HEK293T (cell line): ENCODE measurements at regions not wholly inside any gene's neighbourhood (a gene's known extent, or its start where the extent isn't known, plus 50 kb on each side); places are given as distances from the start of the nearest gene placed in this dataset.

Experiments
- ARNT ChIP-seq: fragments of 450-650 bp; IDR thresholded peaks from 2 replicates; pipeline ENCODE4 v1.6.1; 2017; ENCODE audit warnings: mild to moderate bottlenecking
- BHLHE40 ChIP-seq: fragments of 450-650 bp; IDR thresholded peaks from 2 replicates; pipeline ENCODE4 v1.6.1; 2016; ENCODE audit warnings: mild to moderate bottlenecking, moderate library complexity, borderline replicate concordance
- ELF4 ChIP-seq: fragments of 450-650 bp; IDR thresholded peaks from 2 replicates; pipeline ENCODE4 v1.6.1; 2017; ENCODE audit warnings: antibody characterized with exemption
- FOXA1 ChIP-seq: fragments of 450-650 bp; IDR thresholded peaks from 2 replicates; pipeline ENCODE4 v1.6.1; 2016; ENCODE audit warnings: mild to moderate bottlenecking
- FOXK2 ChIP-seq: fragments of 450-650 bp; IDR thresholded peaks from 2 replicates; pipeline ENCODE4 v1.6.1; 2016; ENCODE audit warnings: mild to moderate bottlenecking
- FOXM1 ChIP-seq: fragments of 450-650 bp; IDR thresholded peaks from 2 replicates; pipeline ENCODE4 v1.6.1; 2017; ENCODE audit warnings: mild to moderate bottlenecking, borderline replicate concordance
- HDGF ChIP-seq: fragments of 450-650 bp; IDR thresholded peaks from 2 replicates; pipeline ENCODE4 v1.6.1; 2017; ENCODE audit warnings: antibody characterized with exemption, borderline replicate concordance
- L3MBTL2 ChIP-seq: fragments of 450-650 bp; conservative IDR thresholded peaks from 2 replicates; pipeline ENCODE4 v1.6.1; 2016; ENCODE audit warnings: mild to moderate bottlenecking
- LEF1 ChIP-seq: fragments of 450-650 bp; IDR thresholded peaks from 2 replicates; pipeline ENCODE4 v1.6.1; 2017; ENCODE audit warnings: mild to moderate bottlenecking, borderline replicate concordance
- NFRKB ChIP-seq: fragments of 450-650 bp; IDR thresholded peaks from 2 replicates; pipeline ENCODE4 v1.6.1; 2016; ENCODE audit warnings: mild to moderate bottlenecking, moderate library complexity
- SP1 ChIP-seq: fragments of 450-650 bp; IDR thresholded peaks from 2 replicates; pipeline ENCODE4 v1.6.1; 2017
- SUZ12 ChIP-seq: fragments of 450-650 bp; IDR thresholded peaks from 2 replicates; pipeline ENCODE4 v1.6.1; 2016; ENCODE audit warnings: mild to moderate bottlenecking
- TF ChIP-seq, protein P1 (sequence below): fragments of 450-650 bp; IDR thresholded peaks from 2 replicates; pipeline ENCODE4 v1.6.1; 2016

DNA sequence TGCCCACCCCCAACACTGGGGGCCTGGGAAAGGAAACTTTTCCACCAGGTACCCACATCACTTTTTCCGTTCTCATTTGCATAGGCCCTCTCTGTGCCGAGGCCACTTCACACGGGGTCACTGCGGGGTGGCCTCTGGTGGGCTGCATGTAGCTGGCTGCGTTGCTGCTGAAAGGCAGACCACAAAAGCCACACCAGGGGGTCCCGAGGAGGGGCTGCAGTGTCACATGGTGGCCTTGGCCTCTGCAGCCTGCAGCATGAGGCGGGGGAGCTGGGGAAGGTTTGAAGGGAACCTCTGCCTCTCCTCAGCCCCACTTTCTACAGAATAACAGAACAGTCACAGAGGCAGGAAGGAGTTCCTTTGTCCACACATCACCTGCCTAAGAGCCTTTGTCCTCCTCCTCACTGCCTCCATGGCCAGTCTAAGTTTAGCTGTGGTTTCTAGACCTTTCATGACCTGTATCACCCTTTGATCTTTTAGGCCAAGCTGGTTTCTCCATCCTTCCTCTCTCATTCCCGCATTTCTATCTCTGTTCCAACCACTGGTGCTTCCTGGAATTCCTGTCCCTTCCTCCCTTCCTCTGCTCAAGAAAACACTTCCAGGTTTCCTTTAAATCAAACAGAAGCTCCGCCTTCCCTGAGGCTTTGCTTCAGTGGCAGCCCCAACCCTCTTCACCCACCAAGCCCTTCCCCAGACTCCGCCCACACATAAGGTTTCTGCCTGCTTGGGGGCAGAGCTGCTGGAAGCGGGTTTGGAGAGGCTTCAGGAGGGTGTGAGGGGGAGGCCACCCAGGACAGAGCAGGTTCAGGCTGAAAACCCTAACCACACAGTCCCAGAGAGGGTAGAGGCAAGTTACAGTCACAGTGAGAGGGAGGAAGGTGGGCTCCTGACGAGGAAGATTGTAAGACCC, 150.7 kb upstream of the TLE3 start:
- TF ChIP-seq FOXA1 (no peak), BHLHE40 (no peak), LEF1 (no peak), SP1 (no peak), L3MBTL2 (no peak), NFRKB (no peak), SUZ12 (no peak), FOXM1 (no peak), ELF4 (no peak), ARNT (no peak), HDGF (no peak), FOXK2 (no peak)
- TF ChIP-seq, protein P1, sequence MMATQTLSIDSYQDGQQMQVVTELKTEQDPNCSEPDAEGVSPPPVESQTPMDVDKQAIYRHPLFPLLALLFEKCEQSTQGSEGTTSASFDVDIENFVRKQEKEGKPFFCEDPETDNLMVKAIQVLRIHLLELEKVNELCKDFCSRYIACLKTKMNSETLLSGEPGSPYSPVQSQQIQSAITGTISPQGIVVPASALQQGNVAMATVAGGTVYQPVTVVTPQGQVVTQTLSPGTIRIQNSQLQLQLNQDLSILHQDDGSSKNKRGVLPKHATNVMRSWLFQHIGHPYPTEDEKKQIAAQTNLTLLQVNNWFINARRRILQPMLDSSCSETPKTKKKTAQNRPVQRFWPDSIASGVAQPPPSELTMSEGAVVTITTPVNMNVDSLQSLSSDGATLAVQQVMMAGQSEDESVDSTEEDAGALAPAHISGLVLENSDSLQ, result no peak
